ENCODE measurements at regions not wholly inside any gene's neighbourhood (a gene's known extent, or its start where the extent isn't known, plus 50 kb on each side); places are given as distances from the start of the nearest gene placed in this dataset.

DNA sequence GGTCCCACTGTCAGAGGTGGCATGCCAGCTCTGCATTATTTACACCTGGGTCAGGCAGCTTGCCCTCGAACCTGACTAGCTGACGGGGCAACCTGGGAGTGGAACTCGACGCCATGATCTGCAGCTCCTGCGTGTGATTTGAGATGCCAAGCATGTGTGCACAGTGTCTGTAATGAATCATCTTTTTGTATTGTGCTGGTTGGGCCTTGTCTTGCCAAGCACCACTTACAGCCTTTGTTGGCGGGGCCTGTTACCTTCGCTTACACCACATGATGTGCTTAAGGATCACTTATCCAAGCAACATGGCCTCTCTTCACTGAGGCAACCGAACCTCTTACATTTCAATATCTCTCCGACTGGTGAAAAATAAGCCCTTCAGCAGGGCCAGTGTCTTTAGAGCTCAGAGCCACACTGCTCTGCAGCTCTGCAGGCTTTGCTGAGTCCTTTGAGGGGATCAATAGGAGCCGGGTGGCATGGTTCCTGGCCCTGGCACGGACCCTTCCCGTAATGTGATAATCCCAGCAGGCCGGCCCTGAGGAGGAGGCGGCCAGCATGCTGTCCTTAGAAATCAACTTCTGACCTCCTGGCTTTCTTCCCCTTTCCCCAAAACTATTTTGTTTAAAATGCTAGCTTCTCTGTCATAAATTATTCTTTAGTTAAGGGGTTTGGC, 297.7 kb upstream of the CD180 start:
- TF ChIP-seq CHD4 (IDR thresholded peaks at IDR 0.05; ENCODE audit: borderline replicate concordance) (no peak), RFX5 (IDR thresholded peaks at IDR 0.05) (no peak), FOXS1 (CRISPR knock-in tag; IDR thresholded peaks at IDR 0.05) (no peak), RAD21 (conservative IDR thresholded peaks at IDR 0.05 in 1 of 2, IDR thresholded peaks at IDR 0.05 in 1 of 2) (no peak), TFCP2L1 (CRISPR knock-in tag; IDR thresholded peaks at IDR 0.05) (no peak), BHLHE40 (IDR thresholded peaks at IDR 0.05; ENCODE audit: low read depth, low read length) (no peak), POLR2A (IDR thresholded peaks at IDR 0.05; ENCODE audit: low read length) (no peak)
- CTCF ChIA-PET, result interaction anchor here (0.7 to 1.5 kb wide), 2 partner anchors 8 to 756 kb away, joined by 3 to 5 read pairs; no protein-coding TSS in a partner anchor
- 74% methylated on average over 14 of the region's 14 CpGs for WGBS (ENCODE audit: missing lambda C conversion rate)
- DNase-seq (ENCODE audit: low read depth in 1 of 2, low spot score in 1 of 2) (no peak), FAIRE-seq (no peak), ATAC-seq (no peak)
- Histone ChIP-seq H3K4me3 (no peak overlapping the region), H3K4me1 (no peaks in the 10 kb centered on the region), H3K4me2 (no peak overlapping the region), H3K9me3 (no peaks in the 10 kb centered on the region), H3K27ac (no peak overlapping the region)
- POLR2A ChIA-PET, result no interaction called here

GRCh38 chr5:67493676-67494075, 297.1 kb upstream of the CD180 start:
- DNase-seq (ENCODE audit: low read depth in 1 of 2, low spot score in 1 of 2), result peak in 1 of 2 experiments; percentile 26
- Histone ChIP-seq H3K27ac (no peak overlapping the region), H3K4me3 (no peak overlapping the region), H3K4me1 (no peaks in the 10 kb centered on the region), H3K9me3 (no peaks in the 10 kb centered on the region), H3K4me2 (no peak overlapping the region)
- TF ChIP-seq RAD21 (conservative IDR thresholded peaks at IDR 0.05 in 1 of 2, IDR thresholded peaks at IDR 0.05 in 1 of 2) (0 out of 5 replicates have a peak, but pooled peaks of 1 of the 2 experiments have one; percentile 16), EP300 (IDR thresholded peaks at IDR 0.05) (no peak)
- no peak for FAIRE-seq
- ChIA-PET CTCF (interaction anchor here (0.7 to 1.5 kb wide), 2 partner anchors 9 to 757 kb away, joined by 3 to 5 read pairs; no protein-coding TSS in a partner anchor), POLR2A (no interaction called here)
- WGBS (ENCODE audit: missing lambda C conversion rate), result 48% methylated on average over 2 of the region's 2 CpGs
- ATAC-seq, result peak; percentile 59 to 60; a peak in 4 of 6 replicates

DNA sequence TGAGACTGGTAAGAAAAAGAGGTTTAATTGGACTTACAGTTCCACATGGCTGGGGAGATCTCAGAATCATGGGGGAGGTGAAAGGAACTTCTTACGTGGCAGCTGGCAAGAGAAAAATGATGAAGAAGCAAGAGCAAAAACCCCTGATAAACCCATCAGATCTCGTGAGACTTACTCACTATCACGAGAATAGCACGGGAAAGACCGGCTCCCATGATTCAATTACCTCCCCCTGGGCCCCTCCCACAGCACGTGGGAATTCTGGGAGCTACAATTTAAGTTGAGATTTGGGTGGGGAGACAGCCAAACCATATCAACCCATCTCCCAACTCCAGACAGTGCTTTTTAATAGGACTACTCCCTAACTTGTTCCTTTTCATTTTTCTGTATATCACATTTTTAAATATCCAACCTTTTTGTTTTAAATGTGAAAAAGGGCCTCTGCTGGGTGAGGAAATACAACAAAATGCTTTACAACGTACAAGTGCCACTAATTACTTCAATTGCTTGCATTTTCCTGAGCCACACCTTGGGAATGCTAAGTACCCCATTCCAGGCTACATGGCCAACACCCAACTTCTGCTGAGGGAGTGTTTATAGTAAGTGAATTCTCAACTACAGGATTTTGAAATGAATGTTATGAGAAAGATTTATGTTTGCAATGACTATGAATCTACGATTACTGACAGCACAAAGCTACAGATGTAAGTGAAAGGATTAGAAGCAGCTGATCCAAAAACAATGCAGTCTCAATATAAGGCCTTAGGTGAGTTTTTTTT, 294.1 kb upstream of the CD180 start:
- 44% methylated on average over 8 of the region's 8 CpGs for WGBS (ENCODE audit: missing lambda C conversion rate)
- Histone ChIP-seq H3K9me3 (no peaks in the 10 kb centered on the region), H3K4me2 (no peak overlapping the region), H3K4me3 (no peak overlapping the region), H3K4me1 (no peaks in the 10 kb centered on the region), H3K27ac (no peak overlapping the region)
- no peak for DNase-seq (ENCODE audit: low read depth in 1 of 2, low spot score in 1 of 2)
- no peak for FAIRE-seq
- ChIA-PET CTCF (no interaction called here), POLR2A (no interaction called here)
- no peak for ATAC-seq
- no peak for TF ChIP-seq KDM1A (IDR thresholded peaks at IDR 0.05; ENCODE audit: low read depth)
- TF ChIP-seq EP300 (IDR thresholded peaks at IDR 0.05), result no peak

DNA sequence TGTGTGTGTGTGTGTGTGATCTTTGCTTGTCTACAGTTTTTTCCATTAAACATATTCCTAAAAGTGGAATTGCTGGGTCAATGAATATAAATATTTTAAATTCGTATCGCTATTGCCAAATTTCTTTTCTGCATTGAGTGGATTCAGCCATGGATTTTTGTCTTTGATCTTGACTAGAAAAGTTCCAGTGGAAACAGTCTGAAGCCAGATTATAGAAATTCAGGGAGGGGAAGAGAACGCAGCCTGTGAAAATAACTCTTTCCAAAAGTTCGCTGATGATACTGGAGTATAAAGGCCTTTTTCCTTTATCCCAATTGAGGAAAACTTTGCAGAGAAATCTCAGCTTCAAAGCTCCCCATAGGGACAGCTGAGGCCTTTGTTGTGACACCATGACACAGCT, 292.3 kb upstream of the CD180 start:
- no peak overlapping the region for H3K4me2 ChIP-seq
- no peak overlapping the region for H3K27ac ChIP-seq
- ATAC-seq (no peak), FAIRE-seq (no peak), DNase-seq (ENCODE audit: low read depth in 1 of 2, low spot score in 1 of 2) (no peak)
- WGBS (ENCODE audit: missing lambda C conversion rate), result 51% methylated on average over 4 of the region's 4 CpGs
- no peaks in the 10 kb centered on the region for H3K9me3 ChIP-seq
- CTCF ChIA-PET, result no interaction called here
- no peak overlapping the region for H3K4me3 ChIP-seq
- POLR2A ChIA-PET, result no interaction called here
- H3K4me1 ChIP-seq, result no peaks in the 10 kb centered on the region
- TF ChIP-seq CTCF (IDR thresholded peaks at IDR 0.05), result no peak
- TF ChIP-seq, protein P1, sequence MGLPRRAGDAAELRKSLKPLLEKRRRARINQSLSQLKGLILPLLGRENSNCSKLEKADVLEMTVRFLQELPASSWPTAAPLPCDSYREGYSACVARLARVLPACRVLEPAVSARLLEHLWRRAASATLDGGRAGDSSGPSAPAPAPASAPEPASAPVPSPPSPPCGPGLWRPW (IDR thresholded peaks at IDR 0.05), result no peak
- no peak for TF ChIP-seq FOSB (CRISPR knock-in tag; IDR thresholded peaks at IDR 0.05)
- no peak for TF ChIP-seq RARB (CRISPR knock-in tag; IDR thresholded peaks at IDR 0.05)
- TF ChIP-seq, protein P2, sequence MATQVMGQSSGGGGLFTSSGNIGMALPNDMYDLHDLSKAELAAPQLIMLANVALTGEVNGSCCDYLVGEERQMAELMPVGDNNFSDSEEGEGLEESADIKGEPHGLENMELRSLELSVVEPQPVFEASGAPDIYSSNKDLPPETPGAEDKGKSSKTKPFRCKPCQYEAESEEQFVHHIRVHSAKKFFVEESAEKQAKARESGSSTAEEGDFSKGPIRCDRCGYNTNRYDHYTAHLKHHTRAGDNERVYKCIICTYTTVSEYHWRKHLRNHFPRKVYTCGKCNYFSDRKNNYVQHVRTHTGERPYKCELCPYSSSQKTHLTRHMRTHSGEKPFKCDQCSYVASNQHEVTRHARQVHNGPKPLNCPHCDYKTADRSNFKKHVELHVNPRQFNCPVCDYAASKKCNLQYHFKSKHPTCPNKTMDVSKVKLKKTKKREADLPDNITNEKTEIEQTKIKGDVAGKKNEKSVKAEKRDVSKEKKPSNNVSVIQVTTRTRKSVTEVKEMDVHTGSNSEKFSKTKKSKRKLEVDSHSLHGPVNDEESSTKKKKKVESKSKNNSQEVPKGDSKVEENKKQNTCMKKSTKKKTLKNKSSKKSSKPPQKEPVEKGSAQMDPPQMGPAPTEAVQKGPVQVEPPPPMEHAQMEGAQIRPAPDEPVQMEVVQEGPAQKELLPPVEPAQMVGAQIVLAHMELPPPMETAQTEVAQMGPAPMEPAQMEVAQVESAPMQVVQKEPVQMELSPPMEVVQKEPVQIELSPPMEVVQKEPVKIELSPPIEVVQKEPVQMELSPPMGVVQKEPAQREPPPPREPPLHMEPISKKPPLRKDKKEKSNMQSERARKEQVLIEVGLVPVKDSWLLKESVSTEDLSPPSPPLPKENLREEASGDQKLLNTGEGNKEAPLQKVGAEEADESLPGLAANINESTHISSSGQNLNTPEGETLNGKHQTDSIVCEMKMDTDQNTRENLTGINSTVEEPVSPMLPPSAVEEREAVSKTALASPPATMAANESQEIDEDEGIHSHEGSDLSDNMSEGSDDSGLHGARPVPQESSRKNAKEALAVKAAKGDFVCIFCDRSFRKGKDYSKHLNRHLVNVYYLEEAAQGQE (IDR thresholded peaks at IDR 0.05), result no peak
- no peak for TF ChIP-seq CEBPB (IDR thresholded peaks at IDR 0.05)
- no peak for TF ChIP-seq SMC3 (IDR thresholded peaks at IDR 0.05)
- TF ChIP-seq, protein P3, sequence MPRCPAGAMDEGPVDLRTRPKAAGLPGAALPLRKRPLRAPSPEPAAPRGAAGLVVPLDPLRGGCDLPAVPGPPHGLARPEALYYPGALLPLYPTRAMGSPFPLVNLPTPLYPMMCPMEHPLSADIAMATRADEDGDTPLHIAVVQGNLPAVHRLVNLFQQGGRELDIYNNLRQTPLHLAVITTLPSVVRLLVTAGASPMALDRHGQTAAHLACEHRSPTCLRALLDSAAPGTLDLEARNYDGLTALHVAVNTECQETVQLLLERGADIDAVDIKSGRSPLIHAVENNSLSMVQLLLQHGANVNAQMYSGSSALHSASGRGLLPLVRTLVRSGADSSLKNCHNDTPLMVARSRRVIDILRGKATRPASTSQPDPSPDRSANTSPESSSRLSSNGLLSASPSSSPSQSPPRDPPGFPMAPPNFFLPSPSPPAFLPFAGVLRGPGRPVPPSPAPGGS (IDR thresholded peaks at IDR 0.05), result no peak
- TF ChIP-seq, protein P4, sequence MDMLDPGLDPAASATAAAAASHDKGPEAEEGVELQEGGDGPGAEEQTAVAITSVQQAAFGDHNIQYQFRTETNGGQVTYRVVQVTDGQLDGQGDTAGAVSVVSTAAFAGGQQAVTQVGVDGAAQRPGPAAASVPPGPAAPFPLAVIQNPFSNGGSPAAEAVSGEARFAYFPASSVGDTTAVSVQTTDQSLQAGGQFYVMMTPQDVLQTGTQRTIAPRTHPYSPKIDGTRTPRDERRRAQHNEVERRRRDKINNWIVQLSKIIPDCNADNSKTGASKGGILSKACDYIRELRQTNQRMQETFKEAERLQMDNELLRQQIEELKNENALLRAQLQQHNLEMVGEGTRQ (IDR thresholded peaks at IDR 0.05), result no peak
- TF ChIP-seq POLR2AphosphoS2 (conservative IDR thresholded peaks at IDR 0.05; ENCODE audit: low read length), result no peak
- TF ChIP-seq POLR2A (IDR thresholded peaks at IDR 0.05; ENCODE audit: low read length), result no peak
- TF ChIP-seq NR3C1 (IDR thresholded peaks at IDR 0.05), result no peak
- TF ChIP-seq, protein P5, sequence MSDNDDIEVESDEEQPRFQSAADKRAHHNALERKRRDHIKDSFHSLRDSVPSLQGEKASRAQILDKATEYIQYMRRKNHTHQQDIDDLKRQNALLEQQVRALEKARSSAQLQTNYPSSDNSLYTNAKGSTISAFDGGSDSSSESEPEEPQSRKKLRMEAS (IDR thresholded peaks at IDR 0.05), result no peak
